K562 (cell line): ENCODE measurements at regions not wholly inside any gene's neighbourhood (a gene's known extent, or its start where the extent isn't known, plus 50 kb on each side); places are given as distances from the start of the nearest gene placed in this dataset.

ENCODE experiments used
- ATAC-seq: fragments of 200-7000 bp; cut with Tn5 transposase; 3 replicates; pipeline ENCODE4 v1.9.1; 2020; ENCODE audit warnings: moderate library complexity
- BruUV-seq: library from RNA; stranded (reverse); fragments of 400-500 nt; replicated peaks from 2 replicates; lab custom pipeline; 2021; lab: Mats Ljungman, UMichigan
- CTCF ChIA-PET: fragments of 300-600 bp; formaldehyde crosslinking; extraction: SDS; loops from one replicate; lab custom pipeline; 2021; ENCODE audit warnings: low intra/inter-chr PET ratio; lab: Yijun Ruan, JAX
- POLR2A ChIA-PET: fragments of 300-600, 350-650 bp; sonication (Branson Sonifier 250); formaldehyde crosslinking; extraction: SDS; loops from one replicate; lab custom pipeline; 2021; ENCODE audit warnings: antibody characterized with exemption, inconsistent platforms; lab: Yijun Ruan, JAX
- DNase-seq, 4 experiments: peaks; one replicate each; pipeline versions ENCODE4 v3.0.0 to v3.0.0-alpha.2; 2011 to 2018; ENCODE audit warnings: low spot score in 3 of 4, mixed read lengths in 3 of 4; ENCODE audit errors: extremely low read depth in 1 of 4
- FAIRE-seq: peaks from 2 replicates; lab custom pipeline; 2011; peaks lifted over from hg19 to GRCh38; lab: Jason Lieb, UNC
- H2AFZ ChIP-seq: 2 replicates; pipeline ENCODE4 v1.6.0; 2011; ENCODE audit warnings: low read depth, low read length, control low read depth, inconsistent platforms
- H3K27ac ChIP-seq: fragments of 200-600 bp; 3 replicates; pipeline ENCODE4 v1.8.0; 2011; ENCODE audit warnings: low read depth, mild to moderate bottlenecking, control low read depth, inconsistent platforms, low read length, moderate library complexity, mixed read lengths; ENCODE audit errors: extremely low read depth
- H3K27me3 ChIP-seq, 2 experiments: fragments of 300-600 bp in 1 of 2; 2 replicates in 1 of 2; 3 replicates in 1 of 2; pipeline versions ENCODE4 v1.6.0 to v1.8.0; 2011; ENCODE audit warnings: inconsistent platforms in 2 of 2, low read length in 2 of 2, mild to moderate bottlenecking in 1 of 2, mixed read lengths in 1 of 2, moderate library complexity in 1 of 2; ENCODE audit not compliant: control insufficient read depth in 2 of 2, insufficient read depth in 2 of 2
- H3K36me3 ChIP-seq: fragments of 300-600 bp; 3 replicates; pipeline ENCODE4 v1.8.0; 2011; ENCODE audit warnings: mild to moderate bottlenecking, low read length, inconsistent platforms; ENCODE audit not compliant: control insufficient read depth, insufficient read depth
- H3K4me1 ChIP-seq, 2 experiments: fragments of 200-600 bp in 1 of 2; replicated peaks in 1 of 2; 2 replicates in 1 of 2; 3 replicates in 1 of 2; pipeline versions ENCODE4 v1.5.1 to v1.8.0; 2011; ENCODE audit warnings: inconsistent platforms in 2 of 2, low read length in 2 of 2, mild to moderate bottlenecking in 1 of 2, mixed read lengths in 1 of 2, moderate library complexity in 1 of 2; ENCODE audit not compliant: control insufficient read depth in 2 of 2, insufficient read depth in 2 of 2
- H3K4me2 ChIP-seq: 2 replicates; pipeline ENCODE4 v1.6.1; 2011; ENCODE audit warnings: low read length, control low read depth, inconsistent platforms, mixed read lengths; ENCODE audit not compliant: insufficient read depth
- H3K4me3 ChIP-seq: fragments of 200-600 bp; sonication (generic), shearing (Covaris generic); 2 replicates; pipeline ENCODE4 v1.5.1; 2016; ENCODE audit warnings: control low read depth, inconsistent platforms
- H3K79me2 ChIP-seq: fragments of 200-600 bp; 3 replicates; pipeline ENCODE4 v1.8.0; 2011; ENCODE audit warnings: low read length, inconsistent platforms; ENCODE audit not compliant: control insufficient read depth, insufficient read depth
- H3K9ac ChIP-seq, 2 experiments: 2 replicates each; pipeline versions ENCODE4 v1.6.0 to v1.6.1; 2011; ENCODE audit warnings: low read depth in 2 of 2, low read length in 2 of 2, control low read depth in 1 of 2, inconsistent platforms in 1 of 2, mild to moderate bottlenecking in 1 of 2, mixed read lengths in 1 of 2; ENCODE audit not compliant: insufficient read depth in 1 of 2
- H3K9me1 ChIP-seq: one replicate; pipeline ENCODE4 v1.6.0; 2011; ENCODE audit warnings: inconsistent platforms, mild to moderate bottlenecking, low read length, moderate library complexity; ENCODE audit not compliant: control insufficient read depth, insufficient read depth
- H3K9me3 ChIP-seq: replicated peaks from 2 replicates; pipeline ENCODE4 v1.5.1; 2011; ENCODE audit warnings: low read depth, low read length, inconsistent platforms; ENCODE audit not compliant: control insufficient read depth, insufficient read depth
- H4K20me1 ChIP-seq: replicated peaks from 2 replicates; pipeline ENCODE4 v1.6.1; 2011; ENCODE audit warnings: low read length, inconsistent platforms, mixed read lengths; ENCODE audit not compliant: control insufficient read depth, insufficient read depth
- ARID3B ChIP-seq: fragments of 250-450 bp; sonication (Bioruptor Pico); IDR thresholded peaks from 2 replicates; pipeline ENCODE4 v1.4.0; 2020; ENCODE audit warnings: borderline replicate concordance
- BCL6 ChIP-seq: fragments of 250-450 bp; sonication (Bioruptor Pico); IDR thresholded peaks from 2 replicates; pipeline ENCODE4 v1.4.0; 2020
- CUX1 ChIP-seq: fragments of 200-800 bp; sonication (Bioruptor generic); IDR thresholded peaks from 2 replicates; pipeline ENCODE4 v1.6.1; 2016; ENCODE audit warnings: missing genetic modification characterization, missing compliant biosample characterization
- FOXK2 ChIP-seq, 2 experiments: fragments of 450-650 bp; IDR thresholded peaks in 1 of 2; conservative IDR thresholded peaks in 1 of 2; 2 replicates each; pipeline ENCODE4 v1.6.1; 2016; ENCODE audit warnings: low read depth in 2 of 2, mild to moderate bottlenecking in 1 of 2
- KLF1 ChIP-seq: fragments of 450-650 bp; IDR thresholded peaks from 2 replicates; pipeline ENCODE4 v1.6.1; 2016; ENCODE audit warnings: missing genetic modification characterization, missing compliant biosample characterization
- MED1 ChIP-seq: sonication (generic); formaldehyde crosslinking; IDR thresholded peaks from 2 replicates; pipeline ENCODE4 v1.8.1; 2023; ENCODE audit warnings: missing genetic modification reagents, borderline replicate concordance
- PTBP1 ChIP-seq: fragments of 200-400 bp; formaldehyde crosslinking; IDR thresholded peaks from 2 replicates; pipeline ENCODE4 v1.6.1; 2017; ENCODE audit warnings: low read depth, low read length
- PYGO2 ChIP-seq: fragments of 450-650 bp; IDR thresholded peaks from 2 replicates; pipeline ENCODE4 v1.6.1; 2016; ENCODE audit warnings: mild to moderate bottlenecking, missing genetic modification characterization, moderate library complexity, missing compliant biosample characterization
- SIN3B ChIP-seq: fragments of 450-650 bp; IDR thresholded peaks from 2 replicates; pipeline ENCODE4 v1.6.1; 2017; ENCODE audit warnings: low read depth, mild to moderate bottlenecking, moderate library complexity
- SMAD2 ChIP-seq: fragments of 150-350 bp; IDR thresholded peaks from 2 replicates; pipeline ENCODE4 v1.6.1; 2014; ENCODE audit warnings: low read depth, mild to moderate bottlenecking, low read length
- TRIM24 ChIP-seq, 2 experiments: fragments of 450-650 bp; IDR thresholded peaks; 2 replicates each; pipeline ENCODE4 v1.6.1; 2016
- TSHZ1 ChIP-seq: fragments of 250-450 bp; sonication (Bioruptor Pico); IDR thresholded peaks from 2 replicates; pipeline ENCODE4 v1.4.0; 2020; ENCODE audit warnings: mild to moderate bottlenecking, moderate library complexity
- XRCC5 ChIP-seq: fragments of 200-400 bp; formaldehyde crosslinking; IDR thresholded peaks from 2 replicates; pipeline ENCODE4 v1.6.1; 2017; ENCODE audit warnings: low read depth, mild to moderate bottlenecking, low read length
- WGBS: fragments of 100-300 bp; shearing (Covaris generic); methylation state at CpG from one replicate; pipeline ENCODE4 v1.1.6; 2016; ENCODE audit warnings: low coverage, mixed read lengths; ENCODE audit not compliant: insufficient coverage; ENCODE audit errors: missing lambda C conversion rate; 5-methylcytosine and 5-hydroxymethylcytosine counted together
- in situ Hi-C: fragments of 300-500 bp; cut with MboI; formaldehyde crosslinking; loops from 4 replicates; pipeline ENCODE4 v1.15.0; 2018; ENCODE audit warnings: inconsistent platforms, mixed read lengths
- intact Hi-C: fragments of 100-400 bp; cut with micrococcal nuclease; formaldehyde crosslinking; loops from 2 replicates; pipeline ENCODE4 v1.14.2; 2022

- no peak overlapping the region for H3K4me2 ChIP-seq
- no peak for TF ChIP-seq MED1
- no peak for TF ChIP-seq FOXK2 (conservative IDR thresholded peaks at IDR 0.05 in 1 of 2, IDR thresholded peaks at IDR 0.05 in 1 of 2; ENCODE audit: low read depth in 2 of 2)
- no peak for TF ChIP-seq PYGO2 (tag)
- no peak for TF ChIP-seq KLF1
- no peak for TF ChIP-seq CUX1 (CRISPR knock-in tag)
- TF ChIP-seq ARID3B: no peak
- TF ChIP-seq BCL6 (CRISPR knock-in tag): no peak
- no peak for TF ChIP-seq PTBP1
- TF ChIP-seq TRIM24 (IDR thresholded peaks at IDR 0.05): no peak
- TF ChIP-seq XRCC5: no peak
- no peak for TF ChIP-seq SIN3B
- no peak for TF ChIP-seq TSHZ1 (CRISPR knock-in tag)
- TF ChIP-seq SMAD2: no peak
- BruUV-seq: no TSS peak
- H3K9ac ChIP-seq: no peak overlapping the region
- CTCF ChIA-PET: no interaction called here
- no peak overlapping the region for H3K4me3 ChIP-seq
- DNase-seq (no peak), ATAC-seq (no peak), FAIRE-seq (no peak)
- POLR2A ChIA-PET: no interaction called here
- H3K27ac ChIP-seq: no peak overlapping the region
- H2AFZ ChIP-seq: no peak overlapping the region
- no peaks in the 10 kb centered on the region for H3K4me1 ChIP-seq
- H3K9me1 ChIP-seq: no peaks in the 10 kb centered on the region
- in situ Hi-C loops (no loop called here), intact Hi-C loops (no loop called here)
- 0% methylated on average over 1 of the region's 1 CpG for WGBS
- no peaks in the 10 kb centered on the region for H3K36me3 ChIP-seq
- no peaks in the 10 kb centered on the region for H4K20me1 ChIP-seq
- H3K79me2 ChIP-seq: no peaks in the 10 kb centered on the region
- H3K27me3 ChIP-seq: no peaks in the 10 kb centered on the region
- H3K9me3 ChIP-seq: no peaks in the 10 kb centered on the region
These were observed 541.8 kb upstream of the SMIM31 start for GRCh38 chr4:164212134-164212533.
